Neural progenitor cell (in vitro differentiated cells): ENCODE measurements at regions not wholly inside any gene's neighbourhood (a gene's known extent, or its start where the extent isn't known, plus 50 kb on each side); places are given as distances from the start of the nearest gene placed in this dataset.

Experiments used
- EZH2 ChIP-seq: fragments of 200-600 bp; sonication (generic); IDR thresholded peaks from 2 replicates; pipeline ENCODE4 v1.6.1; 2017; ENCODE audit warnings: antibody characterized with exemption, mild to moderate bottlenecking, moderate library complexity
- EZH2phosphoT487 ChIP-seq: fragments of 200-600 bp; sonication (generic); IDR thresholded peaks from 2 replicates; pipeline ENCODE4 v1.6.1; 2017; ENCODE audit warnings: antibody characterized with exemption
- TF ChIP-seq, protein P1 (sequence below): fragments of 200-600 bp; sonication (generic); IDR thresholded peaks from 2 replicates; pipeline ENCODE4 v1.5.1; 2017; ENCODE audit warnings: antibody characterized with exemption, mild to moderate bottlenecking

DNA sequence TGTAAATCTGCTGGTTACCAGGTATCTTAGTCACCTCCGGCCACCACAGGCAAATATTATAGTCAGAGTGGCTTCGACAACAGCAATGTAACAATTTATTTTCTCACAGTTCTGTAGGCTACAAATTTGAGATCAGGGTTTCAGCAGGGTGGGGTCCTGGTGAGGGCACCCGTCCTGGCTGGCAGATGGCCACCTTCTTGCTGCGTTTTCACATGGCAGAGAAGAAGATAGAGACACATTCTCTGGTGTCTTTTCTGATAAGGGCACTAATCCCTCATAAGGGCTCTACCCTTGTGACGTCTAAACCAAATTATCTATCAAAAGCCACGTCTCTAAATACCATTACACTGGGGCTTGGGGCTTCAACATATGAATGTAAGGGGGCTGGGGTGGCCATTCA, 843.2 kb upstream of the FANCL start:
- TF ChIP-seq, protein P1, sequence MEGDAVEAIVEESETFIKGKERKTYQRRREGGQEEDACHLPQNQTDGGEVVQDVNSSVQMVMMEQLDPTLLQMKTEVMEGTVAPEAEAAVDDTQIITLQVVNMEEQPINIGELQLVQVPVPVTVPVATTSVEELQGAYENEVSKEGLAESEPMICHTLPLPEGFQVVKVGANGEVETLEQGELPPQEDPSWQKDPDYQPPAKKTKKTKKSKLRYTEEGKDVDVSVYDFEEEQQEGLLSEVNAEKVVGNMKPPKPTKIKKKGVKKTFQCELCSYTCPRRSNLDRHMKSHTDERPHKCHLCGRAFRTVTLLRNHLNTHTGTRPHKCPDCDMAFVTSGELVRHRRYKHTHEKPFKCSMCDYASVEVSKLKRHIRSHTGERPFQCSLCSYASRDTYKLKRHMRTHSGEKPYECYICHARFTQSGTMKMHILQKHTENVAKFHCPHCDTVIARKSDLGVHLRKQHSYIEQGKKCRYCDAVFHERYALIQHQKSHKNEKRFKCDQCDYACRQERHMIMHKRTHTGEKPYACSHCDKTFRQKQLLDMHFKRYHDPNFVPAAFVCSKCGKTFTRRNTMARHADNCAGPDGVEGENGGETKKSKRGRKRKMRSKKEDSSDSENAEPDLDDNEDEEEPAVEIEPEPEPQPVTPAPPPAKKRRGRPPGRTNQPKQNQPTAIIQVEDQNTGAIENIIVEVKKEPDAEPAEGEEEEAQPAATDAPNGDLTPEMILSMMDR = no peak
- TF ChIP-seq EZH2 (no peak), EZH2phosphoT487 (no peak)
